Thyroid gland (tissue), 4 donors: ENCODE measurements at regions not wholly inside any gene's neighbourhood (a gene's known extent, or its start where the extent isn't known, plus 50 kb on each side); places are given as distances from the start of the nearest gene placed in this dataset.

Experiments used
- DNase-seq, 2 donors: peaks; one replicate each; pipeline ENCODE4 v3.0.0-alpha.2; 2019
- H3K27ac ChIP-seq, 3 donors: fragments of 200-600 bp; sonication (generic); 1 replicate in 2 of 3; 2 replicates in 1 of 3; pipeline ENCODE4 v1.5.1; 2016 to 2019; ENCODE audit warnings: mild to moderate bottlenecking in 1 of 3, moderate library complexity in 1 of 3
- H3K27me3 ChIP-seq: fragments of 200-600 bp; sonication (generic); one replicate; pipeline ENCODE4 v1.5.1; 2019
- H3K36me3 ChIP-seq, 2 donors: fragments of 200-600 bp; sonication (generic); one replicate each; pipeline ENCODE4 v1.5.1; 2016 to 2019
- H3K4me1 ChIP-seq, 2 donors: fragments of 200-600 bp; sonication (generic); one replicate each; pipeline ENCODE4 v1.5.1; 2017 to 2019
- H3K4me3 ChIP-seq, 3 donors: fragments of 200-600 bp; sonication (generic); replicated peaks in 1 of 3; 1 replicate in 2 of 3; 2 replicates in 1 of 3; pipeline ENCODE4 v1.5.1; 2016; ENCODE audit warnings: mild to moderate bottlenecking in 1 of 3
- H3K9me3 ChIP-seq: fragments of 200-600 bp; sonication (generic); one replicate; pipeline ENCODE4 v1.5.1; 2017
- POLR2A ChIP-seq, 2 donors: fragments of 450-650 bp; IDR thresholded peaks; one replicate each; pipeline ENCODE4 v1.6.1; 2017; ENCODE audit warnings: antibody characterized with exemption in 2 of 2, mild to moderate bottlenecking in 2 of 2, moderate library complexity in 1 of 2
- WGBS, 2 donors: methylation state at CpG; one replicate each; pipeline ENCODE4 v1.1.5; 2017; 5-methylcytosine and 5-hydroxymethylcytosine counted together
- intact Hi-C: fragments of 100-400 bp; cut with DNase I; formaldehyde crosslinking; loops from one replicate; pipeline ENCODE4 v1.15.1; 2023
- TF ChIP-seq, protein P1 (sequence below), 6 experiments: fragments of 200-600 bp in 3 of 6; fragments of 450-650 bp in 3 of 6; sonication (generic) in 3 of 6; IDR thresholded peaks; one replicate each; pipeline ENCODE4 v1.5.1; 2016 to 2019; ENCODE audit warnings: antibody characterized with exemption in 6 of 6, mild to moderate bottlenecking in 2 of 6, inconsistent platforms in 1 of 6, moderate library complexity in 1 of 6

DNA sequence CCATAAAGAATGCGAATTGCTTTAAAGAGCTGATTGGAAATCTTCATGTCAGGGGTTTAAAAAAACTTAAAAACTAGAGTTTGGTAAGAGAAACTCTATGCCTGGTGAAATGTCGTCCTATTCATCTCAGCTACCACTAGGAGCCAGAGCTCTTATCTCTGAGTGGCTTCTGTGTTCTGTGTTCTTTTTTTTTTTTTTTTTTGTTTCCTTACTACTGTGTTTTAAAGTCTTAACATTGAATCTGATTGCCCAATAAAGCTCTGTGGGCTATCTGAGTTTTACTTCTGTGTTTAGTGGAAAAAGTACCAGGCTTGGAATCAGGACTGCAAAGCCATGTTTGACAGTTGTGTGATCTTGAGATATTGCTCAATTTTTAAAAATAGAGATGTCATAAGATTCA is 494.8 kb downstream of the RIT2 start:
- Histone ChIP-seq H3K4me1 (peaks cover 5 to 6% of the 10 kb centered on the region in 2 donors), H3K27me3 (no peaks in the 10 kb centered on the region), H3K9me3 (no peaks in the 10 kb centered on the region), H3K27ac (no peak overlapping the region), H3K4me3 (no peak overlapping the region), H3K36me3 (no peaks in the 10 kb centered on the region)
- TF ChIP-seq POLR2A (IDR thresholded peaks at IDR 0.05), result no peak
- TF ChIP-seq, protein P1, sequence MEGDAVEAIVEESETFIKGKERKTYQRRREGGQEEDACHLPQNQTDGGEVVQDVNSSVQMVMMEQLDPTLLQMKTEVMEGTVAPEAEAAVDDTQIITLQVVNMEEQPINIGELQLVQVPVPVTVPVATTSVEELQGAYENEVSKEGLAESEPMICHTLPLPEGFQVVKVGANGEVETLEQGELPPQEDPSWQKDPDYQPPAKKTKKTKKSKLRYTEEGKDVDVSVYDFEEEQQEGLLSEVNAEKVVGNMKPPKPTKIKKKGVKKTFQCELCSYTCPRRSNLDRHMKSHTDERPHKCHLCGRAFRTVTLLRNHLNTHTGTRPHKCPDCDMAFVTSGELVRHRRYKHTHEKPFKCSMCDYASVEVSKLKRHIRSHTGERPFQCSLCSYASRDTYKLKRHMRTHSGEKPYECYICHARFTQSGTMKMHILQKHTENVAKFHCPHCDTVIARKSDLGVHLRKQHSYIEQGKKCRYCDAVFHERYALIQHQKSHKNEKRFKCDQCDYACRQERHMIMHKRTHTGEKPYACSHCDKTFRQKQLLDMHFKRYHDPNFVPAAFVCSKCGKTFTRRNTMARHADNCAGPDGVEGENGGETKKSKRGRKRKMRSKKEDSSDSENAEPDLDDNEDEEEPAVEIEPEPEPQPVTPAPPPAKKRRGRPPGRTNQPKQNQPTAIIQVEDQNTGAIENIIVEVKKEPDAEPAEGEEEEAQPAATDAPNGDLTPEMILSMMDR (IDR thresholded peaks at IDR 0.05), result peak in 2 of 6 experiments; percentile 11 to 25
- DNase-seq, result no peak
- intact Hi-C loops, result no loop called here
- WGBS, 2 donors, result 53 to 56% methylated on average over 2 of the region's 2 CpGs

DNA sequence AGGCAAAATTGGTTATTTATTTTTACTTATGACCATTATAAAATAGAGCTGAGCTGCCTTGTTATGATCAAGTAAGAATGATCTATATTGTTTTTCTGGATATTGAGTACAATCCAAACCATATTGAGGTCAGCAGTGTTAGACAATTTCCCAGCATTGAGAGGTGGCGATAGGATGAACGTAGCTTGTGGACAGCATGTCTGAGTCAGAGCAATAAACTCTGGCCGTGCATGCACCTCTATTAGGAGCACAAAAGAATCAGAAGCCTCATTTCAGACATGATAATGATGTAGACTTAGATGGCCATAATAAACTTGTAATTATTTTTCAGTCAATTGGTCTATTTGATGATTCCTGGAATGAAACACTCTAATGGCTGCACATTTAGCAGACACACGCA is 491.6 kb downstream of the RIT2 start:
- no peak overlapping the region for H3K27ac ChIP-seq
- no peaks in the 10 kb centered on the region for H3K9me3 ChIP-seq
- H3K4me3 ChIP-seq, result no peak overlapping the region
- WGBS, 2 donors, result 95% methylated on average over 4 of the region's 4 CpGs
- H3K36me3 ChIP-seq, result no peaks in the 10 kb centered on the region
- H3K27me3 ChIP-seq, result no peaks in the 10 kb centered on the region
- intact Hi-C loops, result no loop called here
- no peak for DNase-seq
- peaks cover 5 to 6% of the 10 kb centered on the region in 2 donors for H3K4me1 ChIP-seq
- TF ChIP-seq POLR2A (IDR thresholded peaks at IDR 0.05), result no peak
- TF ChIP-seq, protein P1 (IDR thresholded peaks at IDR 0.05), result no peak

DNA sequence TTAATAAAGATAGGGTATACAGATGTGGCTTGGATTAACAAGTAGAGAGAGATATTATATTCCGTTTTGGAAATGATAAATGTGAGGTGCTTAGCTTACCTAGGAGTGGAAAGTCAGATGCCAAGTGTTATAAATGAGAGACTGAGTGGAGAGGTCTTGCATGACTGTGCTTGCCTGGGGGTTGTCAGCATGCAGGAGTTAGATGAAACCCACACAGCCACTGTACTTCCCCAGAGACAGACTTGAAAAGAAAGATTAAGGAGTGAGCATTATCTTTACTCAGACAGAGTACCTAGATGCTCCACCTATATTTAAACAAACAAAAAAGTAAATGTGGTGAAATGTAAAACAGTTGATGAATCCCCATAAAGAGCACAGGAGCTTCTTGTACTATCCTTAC is 482.7 kb downstream of the RIT2 start:
- H3K27me3 ChIP-seq, result no peaks in the 10 kb centered on the region
- intact Hi-C loops, result no loop called here
- H3K9me3 ChIP-seq, result no peaks in the 10 kb centered on the region
- no peaks in the 10 kb centered on the region for H3K4me1 ChIP-seq
- H3K27ac ChIP-seq, result no peak overlapping the region
- H3K36me3 ChIP-seq, result no peaks in the 10 kb centered on the region
- no peak overlapping the region for H3K4me3 ChIP-seq
- peak in 1 of 2 donors; percentile 5 for DNase-seq
- no peak for TF ChIP-seq POLR2A (IDR thresholded peaks at IDR 0.05)
- TF ChIP-seq, protein P1 (IDR thresholded peaks at IDR 0.05), result no peak
- 35 to 56% methylated on average over 1 of the region's 1 CpG for WGBS, 2 donors

DNA sequence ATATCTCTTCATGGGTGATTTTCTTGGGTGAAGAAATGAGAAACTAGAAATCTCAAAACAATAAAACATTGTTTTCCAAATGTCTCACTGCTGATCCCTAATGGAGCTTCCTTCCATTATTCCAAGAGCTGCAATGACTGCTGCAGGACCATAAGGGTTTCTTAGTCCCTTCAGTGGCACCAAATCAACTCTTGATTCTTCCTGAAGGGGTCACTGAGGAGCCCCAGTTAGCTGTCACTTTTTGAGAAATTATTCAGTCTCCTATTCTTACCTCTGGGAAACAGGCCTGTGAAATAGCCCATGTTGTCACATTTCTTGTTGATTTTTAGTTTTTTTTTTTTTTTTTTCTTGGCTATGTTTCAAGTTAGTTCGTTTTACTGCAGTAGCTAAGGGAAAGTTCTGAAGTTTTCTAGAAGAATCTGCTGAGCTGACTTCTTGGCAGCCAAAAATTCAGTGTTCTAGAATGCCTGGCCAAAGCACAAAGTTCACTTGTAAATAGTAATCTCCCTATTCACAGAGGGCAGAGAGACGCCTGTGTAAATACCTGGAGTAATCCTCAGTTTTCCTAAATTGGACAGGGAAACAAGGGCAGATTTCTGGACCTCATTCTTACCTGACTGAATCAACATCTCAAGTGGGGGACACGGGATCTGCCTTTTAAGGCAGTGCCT is 480.0 kb downstream of the RIT2 start:
- H3K36me3 ChIP-seq, result no peaks in the 10 kb centered on the region
- H3K9me3 ChIP-seq, result no peaks in the 10 kb centered on the region
- no peak for TF ChIP-seq POLR2A (IDR thresholded peaks at IDR 0.05)
- TF ChIP-seq, protein P1 (IDR thresholded peaks at IDR 0.05), result no peak
- DNase-seq, result peak in 1 of 2 donors; percentile 5
- no peaks in the 10 kb centered on the region for H3K4me1 ChIP-seq
- peak overlapping the region in 2 of 3 donors; percentile 22 to 64 for H3K27ac ChIP-seq
- intact Hi-C loops, result no loop called here
- 13 to 15% methylated on average over 3 of the region's 3 CpGs for whole genome bisulfite sequencing, 2 donors
- H3K4me3 ChIP-seq, result no peak overlapping the region
- H3K27me3 ChIP-seq, result no peaks in the 10 kb centered on the region

DNA sequence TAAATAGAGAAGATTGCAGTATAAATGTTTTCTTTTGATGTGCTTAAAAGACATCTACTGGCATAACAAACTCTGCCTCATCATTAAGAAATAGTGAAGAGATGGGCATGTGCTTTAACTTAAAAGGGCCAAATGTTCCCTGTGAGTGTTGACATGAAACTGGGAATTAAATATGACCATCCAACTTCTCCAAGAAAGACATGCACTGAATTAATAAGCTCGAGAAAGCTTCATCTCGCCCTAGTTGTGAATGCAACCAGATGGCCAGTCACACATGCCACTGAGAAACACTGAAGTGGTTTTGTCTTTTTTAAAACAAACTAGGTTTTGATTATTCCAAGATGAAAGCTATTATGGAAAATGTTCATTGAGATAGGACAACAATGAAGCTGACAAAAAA is 479.2 kb downstream of the RIT2 start:
- WGBS, 2 donors, result 76 to 86% methylated on average over 2 of the region's 2 CpGs
- no peaks in the 10 kb centered on the region for H3K4me1 ChIP-seq
- no peaks in the 10 kb centered on the region for H3K27me3 ChIP-seq
- no peak overlapping the region for H3K4me3 ChIP-seq
- no peak for TF ChIP-seq POLR2A (IDR thresholded peaks at IDR 0.05)
- TF ChIP-seq, protein P1 (IDR thresholded peaks at IDR 0.05), result no peak
- DNase-seq, result no peak
- H3K9me3 ChIP-seq, result no peaks in the 10 kb centered on the region
- H3K27ac ChIP-seq, result peak overlapping the region in 1 of 3 donors; percentile 64
- H3K36me3 ChIP-seq, result no peaks in the 10 kb centered on the region
- intact Hi-C loops, result no loop called here
